ENCODE measurements at regions not wholly inside any gene's neighbourhood (a gene's known extent, or its start where the extent isn't known, plus 50 kb on each side); places are given as distances from the start of the nearest gene placed in this dataset.
"Not testable (repeated sequence)": the region's sequence is repeated elsewhere in the genome, so short reads cannot be mapped to it uniquely, and the experiment has no call there.

- DNase-seq = not testable (repeated sequence)
Measured at GRCh38 chr17:26936645-26937044, 357.3 kb upstream of the WSB1 start.

GRCh38 chr17:26937750-26938322 lies 356.1 kb upstream of the WSB1 start:
- not testable (repeated sequence) for DNase-seq

GRCh38 chr17:26939755-26940154 lies 354.2 kb upstream of the WSB1 start:
- DNase-seq = not testable (repeated sequence)

GRCh38 chr17:26940587-26940986 lies 353.3 kb upstream of the WSB1 start:
- DNase-seq = not testable (repeated sequence)

- DNase-seq = no peak
Measured at GRCh38 chr17:26962255-26963162, 331.4 kb upstream of the WSB1 start.

- no peak for DNase-seq
Measured at GRCh38 chr17:26963163-26963503, 330.8 kb upstream of the WSB1 start.

- not testable (repeated sequence) for DNase-seq
Measured at GRCh38 chr17:26965898-26966624, 327.9 kb upstream of the WSB1 start.

- DNase-seq = not testable (repeated sequence)
Measured at GRCh38 chr17:26966625-26967179, 327.2 kb upstream of the WSB1 start.

- not testable (repeated sequence) for DNase-seq
Measured at GRCh38 chr17:26981845-26982425, 312.0 kb upstream of the WSB1 start.

GRCh38 chr17:26982563-26982962 lies 311.4 kb upstream of the WSB1 start:
- not testable (repeated sequence) for DNase-seq

- not testable (repeated sequence) for DNase-seq
Measured at GRCh38 chr17:26987851-26988250, 306.1 kb upstream of the WSB1 start.

GRCh38 chr17:26994648-26995047 lies 299.3 kb upstream of the WSB1 start:
- not testable (repeated sequence) for DNase-seq

- DNase-seq = not testable (repeated sequence)
Measured at GRCh38 chr17:26996146-26996916, 297.6 kb upstream of the WSB1 start.

GRCh38 chr17:27007734-27008531 lies 286.0 kb upstream of the WSB1 start:
- not testable (repeated sequence) for DNase-seq

- DNase-seq = no peak
Measured at GRCh38 chr17:27009087-27009486, 284.8 kb upstream of the WSB1 start.

- not testable (repeated sequence) for DNase-seq
Measured at GRCh38 chr17:27010138-27010537, 283.8 kb upstream of the WSB1 start.

GRCh38 chr17:27030552-27030951 lies 263.4 kb upstream of the WSB1 start:
- DNase-seq = not testable (repeated sequence)

- DNase-seq = no peak
Measured at GRCh38 chr17:27038676-27039075, 255.2 kb upstream of the WSB1 start.

GRCh38 chr17:27045039-27045438 lies 248.9 kb upstream of the WSB1 start:
- DNase-seq = not testable (repeated sequence)

- no peak for DNase-seq
Measured at GRCh38 chr17:27049104-27049784, 244.7 kb upstream of the WSB1 start.

- DNase-seq = no peak
Measured at GRCh38 chr17:27065588-27065987, 228.3 kb upstream of the WSB1 start.

All from activated naive CD4-positive, alpha-beta T cell treated with Interleukin-2 at 50 U/mL for 16 hours (primary cell).